ENCODE measurements at regions not wholly inside any gene's neighbourhood (a gene's known extent, or its start where the extent isn't known, plus 50 kb on each side); places are given as distances from the start of the nearest gene placed in this dataset.

DNA sequence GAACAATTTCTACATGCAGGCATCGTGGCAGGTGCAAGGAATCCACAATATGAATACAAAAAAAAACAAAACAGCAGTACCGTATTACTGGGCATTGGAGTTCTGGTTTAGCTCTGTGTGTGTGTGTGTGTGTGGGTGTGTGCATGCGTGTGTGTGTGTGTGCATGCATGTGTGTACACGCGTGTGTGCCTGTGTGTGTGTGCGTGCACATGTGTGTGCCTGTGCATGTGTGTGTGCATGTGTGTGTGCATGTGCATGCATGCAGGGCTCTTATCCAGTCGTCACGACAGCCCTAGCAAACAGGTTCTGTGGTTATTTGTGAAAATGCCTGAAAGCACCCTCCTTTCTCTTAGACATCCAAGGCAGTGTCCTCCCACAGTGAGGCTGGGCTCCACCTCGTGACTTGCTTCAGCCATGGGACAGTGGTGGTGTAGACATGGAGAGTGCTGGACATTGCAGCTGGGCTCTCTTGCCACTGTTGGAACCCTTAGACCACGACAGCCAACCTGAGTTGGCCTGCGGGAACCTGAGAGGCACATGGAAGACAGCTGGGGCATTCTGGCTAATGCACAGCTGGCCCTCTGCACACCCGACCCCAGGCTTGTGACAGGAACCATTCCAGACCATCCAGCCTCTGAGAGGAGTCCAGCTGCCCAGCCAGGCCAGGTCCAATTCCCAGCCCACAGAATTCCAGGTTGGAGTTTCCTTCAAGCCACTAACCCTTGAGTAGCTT, 173.4 kb upstream of the SHH start:
- no peak overlapping the region for H3K4me3 ChIP-seq (ENCODE audit: low read depth, low read length)
- TF ChIP-seq, protein P1, sequence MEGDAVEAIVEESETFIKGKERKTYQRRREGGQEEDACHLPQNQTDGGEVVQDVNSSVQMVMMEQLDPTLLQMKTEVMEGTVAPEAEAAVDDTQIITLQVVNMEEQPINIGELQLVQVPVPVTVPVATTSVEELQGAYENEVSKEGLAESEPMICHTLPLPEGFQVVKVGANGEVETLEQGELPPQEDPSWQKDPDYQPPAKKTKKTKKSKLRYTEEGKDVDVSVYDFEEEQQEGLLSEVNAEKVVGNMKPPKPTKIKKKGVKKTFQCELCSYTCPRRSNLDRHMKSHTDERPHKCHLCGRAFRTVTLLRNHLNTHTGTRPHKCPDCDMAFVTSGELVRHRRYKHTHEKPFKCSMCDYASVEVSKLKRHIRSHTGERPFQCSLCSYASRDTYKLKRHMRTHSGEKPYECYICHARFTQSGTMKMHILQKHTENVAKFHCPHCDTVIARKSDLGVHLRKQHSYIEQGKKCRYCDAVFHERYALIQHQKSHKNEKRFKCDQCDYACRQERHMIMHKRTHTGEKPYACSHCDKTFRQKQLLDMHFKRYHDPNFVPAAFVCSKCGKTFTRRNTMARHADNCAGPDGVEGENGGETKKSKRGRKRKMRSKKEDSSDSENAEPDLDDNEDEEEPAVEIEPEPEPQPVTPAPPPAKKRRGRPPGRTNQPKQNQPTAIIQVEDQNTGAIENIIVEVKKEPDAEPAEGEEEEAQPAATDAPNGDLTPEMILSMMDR (IDR thresholded peaks at IDR 0.05; ENCODE audit: insufficient read depth, low read depth, low read length) = no peak
- no peak for DNase-seq (ENCODE audit: low read depth)

- no peak for DNase-seq (ENCODE audit: low read depth)
- TF ChIP-seq, protein P1 (IDR thresholded peaks at IDR 0.05; ENCODE audit: insufficient read depth, low read depth, low read length) = no peak
- H3K4me3 ChIP-seq (ENCODE audit: low read depth, low read length) = no peak overlapping the region
These were observed 172.5 kb upstream of the SHH start for GRCh38 chr7:155984609-155985405.

DNA sequence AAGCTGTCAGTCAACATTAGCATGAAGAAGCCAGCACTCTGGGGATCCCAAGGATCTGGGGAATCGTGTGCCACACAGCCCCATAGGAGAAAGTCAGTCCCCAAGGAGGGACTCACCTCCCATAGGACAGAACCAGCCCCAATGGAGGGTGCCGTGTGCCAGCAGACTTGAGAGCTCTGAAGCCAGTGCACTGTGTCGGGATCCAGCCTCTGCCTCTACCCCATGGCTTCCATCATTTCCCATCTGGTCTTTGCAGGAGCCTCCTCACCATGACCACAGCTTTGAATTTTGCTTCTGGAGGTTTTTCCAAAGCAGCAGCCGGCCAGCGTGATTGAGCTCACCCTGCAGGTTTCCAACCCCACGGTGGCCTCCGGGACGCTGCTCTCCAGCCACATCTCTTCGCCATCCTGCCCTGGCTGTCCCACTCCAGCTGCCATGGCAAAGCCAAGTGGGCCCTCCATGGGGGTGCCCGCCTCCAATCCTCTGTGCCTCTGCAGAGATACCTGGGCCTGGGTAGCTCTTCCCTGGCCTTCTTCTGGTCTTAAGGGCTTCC, 171.8 kb upstream of the SHH start:
- DNase-seq (ENCODE audit: low read depth) = no peak
- TF ChIP-seq, protein P1 (IDR thresholded peaks at IDR 0.05; ENCODE audit: insufficient read depth, low read depth, low read length) = no peak
- no peak overlapping the region for H3K4me3 ChIP-seq (ENCODE audit: low read depth, low read length)

DNA sequence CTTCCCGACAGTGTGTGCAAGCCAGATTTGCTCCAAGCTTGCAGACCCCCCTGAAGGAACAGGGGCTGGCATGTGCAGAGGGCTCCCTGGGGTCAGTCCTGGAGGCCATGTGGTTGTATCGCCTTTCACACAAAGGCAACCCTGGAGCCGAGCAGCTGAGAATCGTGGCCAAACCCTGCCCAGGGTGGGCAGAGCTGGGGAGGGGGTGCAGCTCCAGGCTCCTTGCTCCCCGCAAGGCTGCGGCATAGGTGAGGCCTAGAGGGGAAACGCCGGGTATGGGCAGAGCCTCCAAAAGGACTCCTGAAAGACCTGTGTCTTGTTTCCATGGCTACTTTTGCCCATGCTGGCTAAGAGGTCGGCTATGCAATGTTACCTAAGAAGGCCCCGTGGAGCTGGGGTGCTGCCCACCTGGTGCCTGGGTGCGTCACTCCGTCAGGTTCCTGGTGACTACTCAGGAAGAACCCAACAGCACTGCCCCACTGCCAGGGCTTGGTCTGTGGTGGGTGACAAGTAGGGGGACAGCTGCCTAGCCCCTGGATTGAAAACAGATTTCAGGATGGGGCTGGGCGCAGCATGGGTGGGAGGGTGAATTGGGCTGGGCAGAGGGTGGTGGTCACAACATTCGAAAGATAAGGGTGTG, 171.0 kb upstream of the SHH start:
- no peak for DNase-seq (ENCODE audit: low read depth)
- TF ChIP-seq, protein P1 (IDR thresholded peaks at IDR 0.05; ENCODE audit: insufficient read depth, low read depth, low read length) = no peak

DNA sequence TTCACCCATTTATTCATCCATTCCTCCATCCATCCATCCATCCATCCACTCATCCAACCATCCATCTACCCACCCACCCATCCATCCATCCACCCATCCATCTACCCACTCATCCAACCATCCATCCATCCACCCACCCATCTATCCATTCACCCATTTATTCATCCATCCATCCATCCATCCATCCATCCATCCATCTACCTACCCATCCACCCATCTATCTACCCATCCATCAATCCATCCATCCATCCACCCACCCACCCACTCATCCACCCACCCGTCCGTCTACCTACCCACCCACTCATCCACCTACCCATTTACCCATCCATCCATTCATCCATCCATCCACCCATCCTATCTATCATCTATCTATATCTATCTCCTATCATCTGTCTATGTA, 169.4 kb upstream of the SHH start:
- DNase-seq (ENCODE audit: low read depth) = no peak
- H3K4me3 ChIP-seq (ENCODE audit: low read depth, low read length) = no peak overlapping the region
- TF ChIP-seq, protein P1 (IDR thresholded peaks at IDR 0.05; ENCODE audit: insufficient read depth, low read depth, low read length) = no peak

More for the DNA sequence above, 171.0 kb upstream of the SHH start:
- no peak overlapping the region for H3K4me3 ChIP-seq (ENCODE audit: low read depth, low read length)

DNA sequence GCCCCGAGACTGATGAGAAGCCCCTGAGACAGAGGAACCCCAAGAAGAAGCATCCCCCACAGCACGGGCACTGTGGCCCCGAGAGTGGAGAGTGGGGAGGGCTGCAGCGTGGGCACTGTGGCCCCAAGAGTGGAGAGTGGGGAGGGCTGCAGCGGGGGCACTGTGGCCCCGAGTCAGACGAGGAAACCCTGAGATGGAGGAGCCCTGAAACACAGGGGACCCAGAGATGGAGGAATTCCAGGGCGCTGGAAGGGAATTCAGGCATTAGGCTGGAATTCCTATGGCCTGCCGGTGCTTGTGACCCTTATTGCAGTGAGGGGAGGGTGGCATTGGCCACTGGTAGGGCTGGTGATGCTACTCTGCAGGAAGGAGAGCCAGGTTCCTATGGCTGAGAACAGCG, 168.6 kb upstream of the SHH start:
- no peak for DNase-seq (ENCODE audit: low read depth)
- TF ChIP-seq, protein P1 (IDR thresholded peaks at IDR 0.05; ENCODE audit: insufficient read depth, low read depth, low read length) = no peak
- H3K4me3 ChIP-seq (ENCODE audit: low read depth, low read length) = no peak overlapping the region
